ENCODE measurements at regions not wholly inside any gene's neighbourhood (a gene's known extent, or its start where the extent isn't known, plus 50 kb on each side); places are given as distances from the start of the nearest gene placed in this dataset.

- DNase-seq, result no peak
- Histone ChIP-seq H3K27ac (ENCODE audit: low read depth in 2 of 2, low read length in 1 of 2) (no peak overlapping the region), H2AFZ (ENCODE audit: low read depth) (no peak overlapping the region), H3K4me2 (no peak overlapping the region), H3K9me3 (no peaks in the 10 kb centered on the region), H3K27me3 (ENCODE audit: insufficient read depth) (no peaks in the 10 kb centered on the region; the same call in 1 of the 2 replicates), H3K79me2 (ENCODE audit: insufficient read depth) (no peaks in the 10 kb centered on the region), H3K4me1 (ENCODE audit: control insufficient read depth in 1 of 2, insufficient read depth in 2 of 2, low read depth in 1 of 2, low read length in 1 of 2) (no peaks in the 10 kb centered on the region), H3K36me3 (replicated peaks in 1 of 2; ENCODE audit: control insufficient read depth in 1 of 2, insufficient read depth in 2 of 2, low read length in 1 of 2) (no peaks in the 10 kb centered on the region), H3K9me2 (no peaks in the 10 kb centered on the region), H3F3A (replicated peaks; ENCODE audit: insufficient read depth) (no peaks in the 10 kb centered on the region), H3K4me3 (ENCODE audit: low read depth in 2 of 2, low read length in 1 of 2) (no peak overlapping the region), H4K20me1 (ENCODE audit: insufficient read depth) (no peaks in the 10 kb centered on the region), H3K9ac (no peak overlapping the region)
- ChIA-PET CTCF (interaction anchor here (0.6 to 1.1 kb wide), 3 partner anchors 20 to 430 kb away, joined by 3 to 4 read pairs (median 3); no protein-coding TSS in a partner anchor), POLR2A (no interaction called here)
- no peak for TF ChIP-seq FOXM1 (IDR thresholded peaks at IDR 0.05; ENCODE audit: low read depth)
- TF ChIP-seq IRF3 (IDR thresholded peaks at IDR 0.05; ENCODE audit: low read depth, low read length), result no peak
- no peak for TF ChIP-seq MEF2A (IDR thresholded peaks at IDR 0.05; ENCODE audit: borderline replicate concordance, low read depth)
- TF ChIP-seq TEAD4 (IDR thresholded peaks at IDR 0.05; ENCODE audit: borderline replicate concordance, insufficient read depth), result no peak
- no peak for TF ChIP-seq USF2 (IDR thresholded peaks at IDR 0.05; ENCODE audit: borderline replicate concordance, low read depth, low read length)
- TF ChIP-seq SIN3A (IDR thresholded peaks at IDR 0.05; ENCODE audit: borderline replicate concordance, low read depth, low read length), result no peak
- TF ChIP-seq FOSL2 (IDR thresholded peaks at IDR 0.05; ENCODE audit: borderline replicate concordance, low read depth), result no peak
- no peak for TF ChIP-seq RCOR1 (IDR thresholded peaks at IDR 0.05; ENCODE audit: low read length)
- no peak for TF ChIP-seq PBX3 (IDR thresholded peaks at IDR 0.05)
- TF ChIP-seq FOXJ3 (CRISPR knock-in tag; IDR thresholded peaks at IDR 0.05), result no peak
- TF ChIP-seq USF1 (IDR thresholded peaks at IDR 0.05; ENCODE audit: borderline replicate concordance, low read depth), result no peak
- no peak for TF ChIP-seq MXI1 (IDR thresholded peaks at IDR 0.05; ENCODE audit: low read depth, low read length)
- no peak for TF ChIP-seq TCF12 (IDR thresholded peaks at IDR 0.05)
- no peak for TF ChIP-seq RAD21 (IDR thresholded peaks at IDR 0.05; ENCODE audit: low read length)
- no peak for TF ChIP-seq GABPA (IDR thresholded peaks at IDR 0.05; ENCODE audit: low read depth)
- TF ChIP-seq MAX (IDR thresholded peaks at IDR 0.05; ENCODE audit: low read depth), result no peak
- TF ChIP-seq NRF1 (IDR thresholded peaks at IDR 0.05; ENCODE audit: low read depth, low read length), result no peak
- WGBS (ENCODE audit: low lambda C conversion rate), result 8% methylated on average over 1 of the region's 1 CpG
Measured at GRCh38 chr14:30234966-30235365, 307.3 kb upstream of the PRKD1 start.

Measured in SK-N-SH (cell line).